Astrocyte (in vitro differentiated cells and primary cell): ENCODE measurements at regions not wholly inside any gene's neighbourhood (a gene's known extent, or its start where the extent isn't known, plus 50 kb on each side); places are given as distances from the start of the nearest gene placed in this dataset.

ENCODE experiments used
- DNase-seq: peaks from one replicate; pipeline ENCODE4 v3.0.0-alpha.2; 2010; ENCODE audit warnings: low read depth
- FAIRE-seq: peaks from 2 replicates; lab custom pipeline; 2011; peaks lifted over from hg19 to GRCh38; lab: Jason Lieb, UNC
- H2AFZ ChIP-seq: 2 replicates; pipeline ENCODE4 v1.6.0; 2012; ENCODE audit warnings: low read depth, low read length, inconsistent platforms
- H3K27ac ChIP-seq: 2 replicates; pipeline ENCODE4 v1.5.1; 2011; ENCODE audit warnings: low read depth, low read length, inconsistent platforms
- H3K27me3 ChIP-seq: 2 replicates; pipeline ENCODE4 v1.6.0; 2011; ENCODE audit warnings: low read length, inconsistent platforms; ENCODE audit not compliant: insufficient read depth
- H3K36me3 ChIP-seq: 2 replicates; pipeline ENCODE4 v1.5.1; 2011; ENCODE audit warnings: low read length, inconsistent platforms; ENCODE audit not compliant: insufficient read depth
- H3K4me1 ChIP-seq: 2 replicates; pipeline ENCODE4 v1.5.1; 2011; ENCODE audit warnings: low read length, inconsistent platforms; ENCODE audit not compliant: insufficient read depth
- H3K4me2 ChIP-seq: 2 replicates; pipeline ENCODE4 v1.6.0; 2012; ENCODE audit warnings: low read length, inconsistent platforms
- H3K4me3 ChIP-seq: 2 replicates; pipeline ENCODE4 v1.5.1; 2011; ENCODE audit warnings: low read depth, mild to moderate bottlenecking, low read length, inconsistent platforms; ENCODE audit not compliant: insufficient read depth
- H3K79me2 ChIP-seq: 2 replicates; pipeline ENCODE4 v1.6.0; 2012; ENCODE audit warnings: mild to moderate bottlenecking, low read length, inconsistent platforms; ENCODE audit not compliant: insufficient read depth
- H3K9ac ChIP-seq: 2 replicates; pipeline ENCODE4 v1.6.0; 2012; ENCODE audit warnings: mild to moderate bottlenecking, low read length, inconsistent platforms
- H3K9me3 ChIP-seq: 2 replicates; pipeline ENCODE4 v1.5.1; 2012; ENCODE audit warnings: low read depth, mild to moderate bottlenecking, low read length, inconsistent platforms; ENCODE audit not compliant: insufficient read depth
- H4K20me1 ChIP-seq: 2 replicates; pipeline ENCODE4 v1.6.0; 2012; ENCODE audit warnings: low read length, inconsistent platforms; ENCODE audit not compliant: insufficient read depth
- H3K27ac Mint-ChIP-seq: one replicate; pipeline ENCODE4 v1.8.0; 2021; ENCODE audit warnings: mild to moderate bottlenecking, mixed read lengths; ENCODE audit not compliant: unreplicated experiment
- H3K27me3 Mint-ChIP-seq: one replicate; pipeline ENCODE4 v1.8.0; 2021; ENCODE audit warnings: low read depth, mixed read lengths; ENCODE audit not compliant: unreplicated experiment
- H3K36me3 Mint-ChIP-seq: one replicate; pipeline ENCODE4 v1.8.0; 2021; ENCODE audit warnings: low read depth, mixed read lengths; ENCODE audit not compliant: unreplicated experiment
- H3K4me1 Mint-ChIP-seq: one replicate; pipeline ENCODE4 v1.8.0; 2021; ENCODE audit warnings: low read depth, mixed read lengths; ENCODE audit not compliant: unreplicated experiment
- H3K4me3 Mint-ChIP-seq: one replicate; pipeline ENCODE4 v1.8.0; 2021; ENCODE audit warnings: mild to moderate bottlenecking, moderate library complexity, mixed read lengths; ENCODE audit not compliant: unreplicated experiment
- H3K9me3 Mint-ChIP-seq: one replicate; pipeline ENCODE4 v1.8.0; 2021; ENCODE audit warnings: mild to moderate bottlenecking, mixed read lengths; ENCODE audit not compliant: unreplicated experiment
- CTCF ChIP-seq: IDR thresholded peaks from 2 replicates; pipeline ENCODE4 v1.5.1; 2011; ENCODE audit warnings: low read depth, mild to moderate bottlenecking, inconsistent platforms, low read length, moderate library complexity; ENCODE audit not compliant: insufficient read depth
- EZH2 ChIP-seq: IDR thresholded peaks from 2 replicates; pipeline ENCODE4 v1.6.1; 2012; ENCODE audit warnings: mild to moderate bottlenecking, low read length, inconsistent platforms; ENCODE audit not compliant: insufficient read depth

- Histone ChIP-seq H3K4me3 (no peak overlapping the region), H3K4me2 (no peak overlapping the region), H2AFZ (no peak overlapping the region), H3K9ac (peak overlapping the region; percentile 50), H3K27me3 (no peaks in the 10 kb centered on the region), H3K4me1 (peaks cover 35% of the 10 kb centered on the region), H3K9me3 (no peaks in the 10 kb centered on the region), H3K36me3 (no peaks in the 10 kb centered on the region), H3K27ac (peak overlapping the region; percentile 84), H3K79me2 (no peaks in the 10 kb centered on the region), H4K20me1 (no peaks in the 10 kb centered on the region)
- H3K36me3 Mint-ChIP-seq: no peaks in the 10 kb centered on the region
- DNase-seq: no peak
- H3K4me3 Mint-ChIP-seq: no peak overlapping the region
- FAIRE-seq: no peak
- peaks cover 46% of the 10 kb centered on the region for H3K4me1 Mint-ChIP-seq
- peak overlapping the region; percentile 98 for H3K27ac Mint-ChIP-seq
- peaks cover 15% of the 10 kb centered on the region for H3K9me3 Mint-ChIP-seq
- no peaks in the 10 kb centered on the region for H3K27me3 Mint-ChIP-seq
- TF ChIP-seq CTCF (no peak), EZH2 (no peak)
Observed at GRCh38 chr10:14384915-14385314, 54.2 kb upstream of the FRMD4A start.

- Mint-ChIP-seq H3K4me3 (no peak overlapping the region), H3K36me3 (no peaks in the 10 kb centered on the region), H3K27ac (peak overlapping the region; percentile 98), H3K4me1 (peaks cover 46% of the 10 kb centered on the region), H3K27me3 (no peaks in the 10 kb centered on the region), H3K9me3 (peaks cover 12% of the 10 kb centered on the region)
- Histone ChIP-seq H3K27ac (no peak overlapping the region), H3K4me3 (no peak overlapping the region), H4K20me1 (no peaks in the 10 kb centered on the region), H3K4me1 (peaks cover 41% of the 10 kb centered on the region), H3K36me3 (no peaks in the 10 kb centered on the region), H2AFZ (no peak overlapping the region), H3K9ac (no peak overlapping the region), H3K79me2 (no peaks in the 10 kb centered on the region), H3K27me3 (no peaks in the 10 kb centered on the region), H3K9me3 (no peaks in the 10 kb centered on the region), H3K4me2 (no peak overlapping the region)
- peak; percentile 65 for DNase-seq
- no peak for TF ChIP-seq CTCF
- TF ChIP-seq EZH2: no peak
- peak; percentile 34 for FAIRE-seq
Observed at GRCh38 chr10:14384116-14384730, 53.5 kb upstream of the FRMD4A start.

GRCh38 chr10:14383266-14383665 lies 52.5 kb upstream of the FRMD4A start:
- Histone ChIP-seq H3K4me3 (no peak overlapping the region), H3K27ac (peak overlapping the region; percentile 62), H3K27me3 (no peaks in the 10 kb centered on the region), H3K36me3 (no peaks in the 10 kb centered on the region), H3K9ac (peak overlapping the region; percentile 48), H3K9me3 (no peaks in the 10 kb centered on the region), H3K4me1 (peaks cover 41% of the 10 kb centered on the region), H3K4me2 (peak overlapping the region; percentile 32), H2AFZ (peak overlapping the region; percentile 27), H3K79me2 (no peaks in the 10 kb centered on the region), H4K20me1 (no peaks in the 10 kb centered on the region)
- no peak for FAIRE-seq
- DNase-seq: peak; percentile 88
- H3K4me3 Mint-ChIP-seq: peak overlapping the region; percentile 45
- H3K27ac Mint-ChIP-seq: peak overlapping the region; percentile 98
- no peaks in the 10 kb centered on the region for H3K27me3 Mint-ChIP-seq
- no peaks in the 10 kb centered on the region for H3K36me3 Mint-ChIP-seq
- H3K9me3 Mint-ChIP-seq: peaks cover 11% of the 10 kb centered on the region
- TF ChIP-seq EZH2: no peak
- H3K4me1 Mint-ChIP-seq: peaks cover 46% of the 10 kb centered on the region
